ENCODE measurements at regions not wholly inside any gene's neighbourhood (a gene's known extent, or its start where the extent isn't known, plus 50 kb on each side); places are given as distances from the start of the nearest gene placed in this dataset.

GRCh38 chr12:25808604-25809003 lies 149.9 kb upstream of the RASSF8 start:
- H3K9me3 ChIP-seq: no peaks in the 10 kb centered on the region
- intact Hi-C loops (cut with DNase I): no loop called here
- DNase-seq (ENCODE audit: extremely low spot score): no peak

GRCh38 chr12:25810683-25811082 lies 147.8 kb upstream of the RASSF8 start:
- TF ChIP-seq, protein P1, sequence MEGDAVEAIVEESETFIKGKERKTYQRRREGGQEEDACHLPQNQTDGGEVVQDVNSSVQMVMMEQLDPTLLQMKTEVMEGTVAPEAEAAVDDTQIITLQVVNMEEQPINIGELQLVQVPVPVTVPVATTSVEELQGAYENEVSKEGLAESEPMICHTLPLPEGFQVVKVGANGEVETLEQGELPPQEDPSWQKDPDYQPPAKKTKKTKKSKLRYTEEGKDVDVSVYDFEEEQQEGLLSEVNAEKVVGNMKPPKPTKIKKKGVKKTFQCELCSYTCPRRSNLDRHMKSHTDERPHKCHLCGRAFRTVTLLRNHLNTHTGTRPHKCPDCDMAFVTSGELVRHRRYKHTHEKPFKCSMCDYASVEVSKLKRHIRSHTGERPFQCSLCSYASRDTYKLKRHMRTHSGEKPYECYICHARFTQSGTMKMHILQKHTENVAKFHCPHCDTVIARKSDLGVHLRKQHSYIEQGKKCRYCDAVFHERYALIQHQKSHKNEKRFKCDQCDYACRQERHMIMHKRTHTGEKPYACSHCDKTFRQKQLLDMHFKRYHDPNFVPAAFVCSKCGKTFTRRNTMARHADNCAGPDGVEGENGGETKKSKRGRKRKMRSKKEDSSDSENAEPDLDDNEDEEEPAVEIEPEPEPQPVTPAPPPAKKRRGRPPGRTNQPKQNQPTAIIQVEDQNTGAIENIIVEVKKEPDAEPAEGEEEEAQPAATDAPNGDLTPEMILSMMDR (IDR thresholded peaks at IDR 0.05): no peak
- no peak for TF ChIP-seq POLR2AphosphoS5 (IDR thresholded peaks at IDR 0.05)
- no peak for TF ChIP-seq POLR2A (IDR thresholded peaks at IDR 0.05; ENCODE audit: low read depth)
- no peak for TF ChIP-seq EP300 (IDR thresholded peaks at IDR 0.05)
- no peak overlapping the region for H3K4me3 ChIP-seq
- H3K9me3 ChIP-seq: no peaks in the 10 kb centered on the region
- WGBS: 90% methylated on average over 1 of the region's 1 CpG
- intact Hi-C loops (cut with DNase I): no loop called here
- H3K27me3 ChIP-seq: no peaks in the 10 kb centered on the region
- DNase-seq (ENCODE audit: extremely low spot score): no peak
- H3K36me3 ChIP-seq: no peaks in the 10 kb centered on the region
- no peaks in the 10 kb centered on the region for H3K4me1 ChIP-seq
- H3K27ac ChIP-seq (replicated peaks in 1 of 4): no peak overlapping the region

More at GRCh38 chr12:25808604-25809003, 149.9 kb upstream of the RASSF8 start:
- Histone ChIP-seq H3K4me3 (no peak overlapping the region), H3K4me1 (no peaks in the 10 kb centered on the region), H3K27me3 (no peaks in the 10 kb centered on the region), H3K27ac (replicated peaks in 1 of 4) (no peak overlapping the region), H3K36me3 (no peaks in the 10 kb centered on the region)
- TF ChIP-seq, protein P1 (IDR thresholded peaks at IDR 0.05): no peak
- no peak for TF ChIP-seq POLR2AphosphoS5 (IDR thresholded peaks at IDR 0.05)

DNA sequence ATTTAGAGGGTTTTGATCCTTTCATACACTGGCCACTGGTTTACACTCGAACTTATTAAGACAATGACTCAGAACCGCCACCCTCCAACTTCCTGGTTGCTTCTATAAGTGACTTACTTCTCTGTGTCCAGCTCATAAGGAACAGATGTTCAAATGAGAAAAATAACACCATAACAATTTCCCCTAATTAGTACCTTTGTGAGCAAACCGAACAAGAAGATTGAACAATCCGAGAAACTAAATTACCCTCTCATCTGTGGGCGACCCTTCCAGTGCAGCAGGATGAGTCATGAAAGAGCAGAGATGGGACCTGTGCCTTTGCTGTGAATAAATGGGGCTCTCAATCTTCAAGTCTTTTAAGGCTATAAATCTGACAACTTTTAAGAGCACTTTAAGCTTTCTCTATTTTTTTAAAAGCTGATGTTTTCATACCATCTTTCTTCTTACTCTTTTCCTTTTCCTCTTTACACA lies 146.8 kb upstream of the RASSF8 start:
- TF ChIP-seq POLR2AphosphoS5 (IDR thresholded peaks at IDR 0.05): no peak
- no peak for TF ChIP-seq EP300 (IDR thresholded peaks at IDR 0.05)
- TF ChIP-seq POLR2A (IDR thresholded peaks at IDR 0.05; ENCODE audit: low read depth): no peak
- TF ChIP-seq, protein P1 (IDR thresholded peaks at IDR 0.05): no peak
- WGBS: 83% methylated on average over 5 of the region's 5 CpGs
- DNase-seq (ENCODE audit: extremely low spot score): no peak
- Histone ChIP-seq H3K9me3 (no peaks in the 10 kb centered on the region), H3K27me3 (no peaks in the 10 kb centered on the region), H3K27ac (replicated peaks in 1 of 4) (no peak overlapping the region), H3K36me3 (no peaks in the 10 kb centered on the region), H3K4me1 (no peaks in the 10 kb centered on the region), H3K4me3 (no peak overlapping the region)
- intact Hi-C loops (cut with DNase I): no loop called here

- no peak overlapping the region for H3K27ac ChIP-seq (replicated peaks in 1 of 4)
- H3K27me3 ChIP-seq: no peaks in the 10 kb centered on the region
- no peaks in the 10 kb centered on the region for H3K36me3 ChIP-seq
- 90% methylated on average over 4 of the region's 4 CpGs for WGBS
- no peak overlapping the region for H3K4me3 ChIP-seq
- H3K9me3 ChIP-seq: peaks cover 0 to 3% (median 0%) of the 10 kb centered on the region in 4 donors
- DNase-seq (ENCODE audit: extremely low spot score): no peak
- TF ChIP-seq EP300 (IDR thresholded peaks at IDR 0.05) (no peak), POLR2A (IDR thresholded peaks at IDR 0.05; ENCODE audit: low read depth) (no peak), POLR2AphosphoS5 (IDR thresholded peaks at IDR 0.05) (no peak)
- TF ChIP-seq, protein P1 (IDR thresholded peaks at IDR 0.05): no peak
- H3K4me1 ChIP-seq: no peaks in the 10 kb centered on the region
- intact Hi-C loops (cut with DNase I): no loop called here
Observed at GRCh38 chr12:25812295-25812694, 146.2 kb upstream of the RASSF8 start.

GRCh38 chr12:25813843-25814242 lies 144.6 kb upstream of the RASSF8 start:
- peaks cover 0 to 7% (median 0%) of the 10 kb centered on the region in 4 donors for H3K9me3 ChIP-seq
- DNase-seq (ENCODE audit: extremely low spot score): no peak
- H3K4me1 ChIP-seq: no peaks in the 10 kb centered on the region
- WGBS: 93% methylated on average over 5 of the region's 5 CpGs
- no peaks in the 10 kb centered on the region for H3K36me3 ChIP-seq
- no peak overlapping the region for H3K27ac ChIP-seq (replicated peaks in 1 of 4)
- no peaks in the 10 kb centered on the region for H3K27me3 ChIP-seq
- H3K4me3 ChIP-seq: no peak overlapping the region
- intact Hi-C loops (cut with DNase I): no loop called here
- no peak for TF ChIP-seq POLR2AphosphoS5 (IDR thresholded peaks at IDR 0.05)
- TF ChIP-seq, protein P1 (IDR thresholded peaks at IDR 0.05): no peak
- TF ChIP-seq EP300 (IDR thresholded peaks at IDR 0.05): no peak
- TF ChIP-seq POLR2A (IDR thresholded peaks at IDR 0.05; ENCODE audit: low read depth): no peak

All from esophagus muscularis mucosa (tissue), 4 donors.